GM21717 (cell line): ENCODE measurements at regions not wholly inside any gene's neighbourhood (a gene's known extent, or its start where the extent isn't known, plus 50 kb on each side); places are given as distances from the start of the nearest gene placed in this dataset.
"Not testable (repeated sequence)": the region's sequence is repeated elsewhere in the genome, so short reads cannot be mapped to it uniquely, and the experiment has no call there.

Source experiments
- ATAC-seq: cut with Tn5 transposase; IDR thresholded peaks from one replicate; pipeline ENCODE4 v1.9.1; 2021; ENCODE audit warnings: mild to moderate bottlenecking, moderate library complexity; ENCODE audit not compliant: unreplicated experiment

GRCh38 chr12:126049501-126049900 is 984.3 kb downstream of the AACS start:
- ATAC-seq, result not testable (repeated sequence)

GRCh38 chr12:126051611-126052107 is 986.4 kb downstream of the AACS start:
- ATAC-seq, result no peak

- no peak for ATAC-seq
Observed at GRCh38 chr12:126055521-126055920, 990.3 kb downstream of the AACS start.

- ATAC-seq, result no peak
Observed at GRCh38 chr12:126061777-126062176, 996.5 kb downstream of the AACS start.

GRCh38 chr12:126064028-126064427 is 998.8 kb downstream of the AACS start:
- ATAC-seq, result no peak

- ATAC-seq, result no peak
Observed at GRCh38 chr12:126067626-126068329, 1002.5 kb downstream of the AACS start.

- no peak for ATAC-seq
Observed at GRCh38 chr12:126069549-126070165, 1004.4 kb downstream of the AACS start.

- ATAC-seq, result no peak
Observed at GRCh38 chr12:126076515-126076914, 1011.3 kb downstream of the AACS start.

GRCh38 chr12:126083926-126084325 is 1018.7 kb downstream of the AACS start:
- no peak for ATAC-seq

- no peak for ATAC-seq
Observed at GRCh38 chr12:126084480-126084879, 1019.2 kb downstream of the AACS start.

GRCh38 chr12:126086242-126086641 is 1021.0 kb downstream of the AACS start:
- no peak for ATAC-seq

- no peak for ATAC-seq
Observed at GRCh38 chr12:126087692-126088091, 1022.5 kb downstream of the AACS start.

- ATAC-seq, result no peak
Observed at GRCh38 chr12:126093908-126094307, 1028.7 kb downstream of the AACS start.

GRCh38 chr12:126095748-126096510 is 1030.7 kb downstream of the AACS start:
- ATAC-seq, result no peak

- no peak for ATAC-seq
Observed at GRCh38 chr12:126106706-126107105, 1041.5 kb downstream of the AACS start.

- ATAC-seq, result no peak
Observed at GRCh38 chr12:126107659-126108058, 1042.4 kb downstream of the AACS start.

GRCh38 chr12:126108247-126108646 is 1043.0 kb downstream of the AACS start:
- no peak for ATAC-seq

GRCh38 chr12:126112141-126112540 is 1046.9 kb downstream of the AACS start:
- ATAC-seq, result no peak

GRCh38 chr12:126112849-126113248 is 1047.6 kb downstream of the AACS start:
- ATAC-seq, result no peak

GRCh38 chr12:126114441-126114840 is 1049.2 kb downstream of the AACS start:
- ATAC-seq, result no peak

GRCh38 chr12:126117502-126117901 is 1052.3 kb downstream of the AACS start:
- ATAC-seq, result no peak

- ATAC-seq, result no peak
Observed at GRCh38 chr12:126139355-126139754, 1074.1 kb downstream of the AACS start.
